SKM-1 treated with dmso at 0.1 percent for 144 hours (cell line): ENCODE measurements at regions not wholly inside any gene's neighbourhood (a gene's known extent, or its start where the extent isn't known, plus 50 kb on each side); places are given as distances from the start of the nearest gene placed in this dataset.
"Not testable (repeated sequence)": the region's sequence is repeated elsewhere in the genome, so short reads cannot be mapped to it uniquely, and the experiment has no call there.

Experiments used
- DNase-seq: peaks from one replicate; lab custom pipeline; 2025; ENCODE audit not compliant: unreplicated experiment; lab: John Stamatoyannopoulos, UW

DNA sequence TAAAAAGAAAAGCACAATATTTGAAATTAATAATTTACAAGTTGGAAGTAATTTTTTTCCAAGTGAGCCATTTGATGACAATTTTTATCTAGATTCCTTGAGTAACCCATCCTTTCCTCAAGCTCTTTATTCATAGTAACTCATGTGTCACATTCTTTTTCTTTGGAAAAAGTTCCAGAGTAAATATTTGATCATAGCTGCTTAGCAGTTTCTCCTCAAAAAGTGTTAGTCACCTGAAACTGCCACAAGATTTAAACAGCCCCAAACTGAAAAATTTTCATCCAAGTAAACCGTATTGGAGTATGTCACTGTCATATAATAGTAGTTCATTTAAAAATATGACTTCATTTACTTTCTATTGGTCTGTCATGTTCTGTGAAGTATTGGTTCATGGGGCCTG is 94.6 kb upstream of the CASK start:
- no peak for DNase-seq

DNA sequence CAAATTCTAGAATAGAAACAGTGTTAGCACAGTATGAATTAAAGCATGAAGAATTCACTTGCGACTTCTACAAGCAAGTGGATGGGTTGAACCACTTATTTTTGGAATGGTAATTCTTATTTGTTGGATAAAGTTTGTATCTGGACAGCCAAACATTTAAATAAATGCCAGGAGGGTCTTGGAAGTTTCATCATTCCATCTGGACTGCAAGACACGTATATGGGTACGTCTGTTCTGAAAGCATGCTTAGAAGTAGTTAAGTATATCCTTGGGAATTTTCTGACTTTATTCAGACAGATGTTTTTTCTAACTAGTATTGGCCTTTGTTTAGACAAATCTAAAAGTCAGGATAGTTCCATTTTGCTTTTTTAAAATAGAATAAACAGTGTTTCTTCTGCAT is 77.5 kb upstream of the CASK start:
- DNase-seq = no peak

DNA sequence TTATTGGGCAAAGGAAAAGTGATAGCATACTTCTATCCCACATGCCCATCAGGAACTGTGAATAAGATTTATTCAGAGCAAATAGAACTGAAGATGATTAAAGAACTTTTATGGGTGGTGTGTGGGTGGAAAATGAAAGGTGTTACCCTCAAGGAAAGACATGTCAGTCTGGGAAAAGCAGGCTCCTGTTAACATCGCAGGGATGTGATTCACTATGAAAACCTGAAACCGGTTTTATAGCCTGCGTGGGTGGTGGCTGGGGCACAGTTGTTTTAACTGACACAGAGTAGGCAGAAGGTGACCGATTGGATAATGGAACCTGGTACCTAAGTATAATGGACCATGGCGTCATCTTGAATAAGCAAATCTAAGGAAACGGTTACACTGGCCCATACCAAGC is 61.3 kb upstream of the CASK start:
- DNase-seq = no peak

DNA sequence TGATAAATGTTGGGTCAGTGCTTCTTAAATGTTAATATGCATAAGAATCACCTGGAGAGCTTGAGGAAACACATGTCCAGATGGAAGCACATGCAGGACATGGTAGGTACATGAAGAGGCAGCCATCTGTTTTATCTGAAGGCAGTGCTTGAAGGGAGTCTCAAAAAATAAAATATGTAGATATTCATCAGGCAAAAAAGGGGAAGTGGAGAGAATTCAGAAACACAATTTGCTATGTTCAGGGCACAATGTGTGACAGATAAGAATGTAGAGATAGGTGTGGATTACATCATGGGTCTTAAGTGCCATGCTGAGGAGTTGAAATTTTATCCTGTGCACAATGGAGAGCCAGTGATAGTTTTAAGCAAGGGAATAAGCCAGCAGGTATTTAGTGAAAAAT is 59.6 kb upstream of the CASK start:
- no peak for DNase-seq

DNA sequence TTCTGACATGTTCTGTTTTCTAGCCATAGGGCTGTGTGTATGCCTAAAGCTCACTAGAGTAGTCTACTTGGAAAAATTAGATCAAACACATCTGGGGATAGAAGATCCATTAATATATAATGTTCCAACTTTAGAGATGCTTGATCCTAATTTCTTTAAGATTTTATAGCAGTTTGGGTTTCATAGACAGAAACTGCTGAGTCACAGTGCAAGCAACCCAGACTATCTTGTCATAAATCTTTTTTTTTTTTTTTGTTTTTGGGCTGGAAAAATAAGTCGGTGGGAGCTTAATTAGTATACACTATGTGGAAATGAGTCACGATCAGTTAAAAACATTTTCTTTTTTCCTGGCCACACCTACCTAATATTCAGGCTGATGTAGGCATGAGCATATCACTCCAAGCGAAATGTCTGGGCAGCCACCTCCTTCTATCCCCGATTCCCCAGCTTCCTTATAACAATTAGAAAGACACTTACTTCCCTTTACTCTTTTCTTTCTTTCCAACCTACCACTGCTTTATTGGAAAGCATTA is 58.2 kb upstream of the CASK start:
- DNase-seq = no peak

DNA sequence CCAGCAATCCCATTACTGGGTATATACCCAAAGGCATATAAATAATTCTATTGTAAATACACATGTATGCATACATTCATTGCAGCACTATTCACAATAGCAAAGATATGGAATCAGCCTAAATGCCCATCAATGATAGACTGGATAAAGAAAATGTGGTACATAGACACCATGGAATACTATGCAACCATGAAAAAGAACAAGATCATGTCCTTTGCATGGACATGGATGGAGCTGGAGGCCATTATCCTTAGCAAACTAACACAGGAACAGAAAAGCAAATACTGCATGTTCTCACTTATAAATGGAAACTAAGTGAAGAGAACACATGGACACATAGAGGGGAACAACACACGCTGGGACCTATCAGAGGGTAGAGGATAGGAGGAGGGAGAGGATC is 51.3 kb upstream of the CASK start:
- DNase-seq = not testable (repeated sequence)

DNA sequence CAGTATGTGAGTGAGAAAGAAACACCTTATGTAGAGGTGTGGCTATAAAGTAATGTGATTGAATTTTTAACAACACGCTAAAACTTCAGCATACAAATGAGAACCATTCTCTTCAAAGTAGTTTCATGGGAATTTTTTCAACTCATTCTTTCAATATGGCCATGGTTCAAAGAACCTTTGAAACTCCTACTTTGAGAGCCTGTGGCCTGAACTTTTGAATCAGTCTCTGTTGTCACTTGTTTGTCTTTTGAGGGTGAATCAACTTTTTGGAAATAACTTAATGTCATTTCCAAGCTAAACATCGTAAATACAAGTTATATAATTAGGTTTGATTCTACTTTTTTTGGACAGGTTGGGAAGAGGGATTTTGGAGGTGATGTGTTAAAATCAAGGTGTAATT is 49.9 kb upstream of the CASK start:
- no peak for DNase-seq
